ENCODE measurements at regions not wholly inside any gene's neighbourhood (a gene's known extent, or its start where the extent isn't known, plus 50 kb on each side); places are given as distances from the start of the nearest gene placed in this dataset.

GRCh38 chr4:183763990-183764754 lies 105.1 kb downstream of the TRAPPC11 start:
- no peak for DNase-seq

GRCh38 chr4:183765251-183765911 lies 106.3 kb downstream of the TRAPPC11 start:
- no peak for DNase-seq

- DNase-seq = no peak
These were observed 107.0 kb downstream of the TRAPPC11 start for GRCh38 chr4:183766140-183766539.

GRCh38 chr4:183770906-183771305 lies 111.8 kb downstream of the TRAPPC11 start:
- DNase-seq = no peak

- no peak for DNase-seq
These were observed 113.3 kb downstream of the TRAPPC11 start for GRCh38 chr4:183772361-183772760.

- no peak for DNase-seq
These were observed 114.7 kb downstream of the TRAPPC11 start for GRCh38 chr4:183773790-183774189.

GRCh38 chr4:183783306-183783705 lies 121.8 kb upstream of the STOX2 start:
- DNase-seq = no peak

GRCh38 chr4:183783991-183784553 lies 121.0 kb upstream of the STOX2 start:
- DNase-seq = no peak

- DNase-seq = no peak
These were observed 116.7 kb upstream of the STOX2 start for GRCh38 chr4:183788308-183788905.

- DNase-seq = no peak
These were observed 115.5 kb upstream of the STOX2 start for GRCh38 chr4:183789657-183790056.

- no peak for DNase-seq
These were observed 114.4 kb upstream of the STOX2 start for GRCh38 chr4:183790661-183791060.

- DNase-seq = no peak
These were observed 108.1 kb upstream of the STOX2 start for GRCh38 chr4:183797011-183797444.

GRCh38 chr4:183797445-183798300 lies 107.4 kb upstream of the STOX2 start:
- DNase-seq = peak; percentile 8

- DNase-seq = no peak
These were observed 106.5 kb upstream of the STOX2 start for GRCh38 chr4:183798301-183799253.

- DNase-seq = no peak
These were observed 103.5 kb upstream of the STOX2 start for GRCh38 chr4:183801457-183802165.

GRCh38 chr4:183806341-183806740 lies 98.8 kb upstream of the STOX2 start:
- DNase-seq = no peak

GRCh38 chr4:183807420-183808096 lies 97.5 kb upstream of the STOX2 start:
- no peak for DNase-seq

GRCh38 chr4:183808097-183808456 lies 97.0 kb upstream of the STOX2 start:
- no peak for DNase-seq

GRCh38 chr4:183812567-183812966 lies 92.5 kb upstream of the STOX2 start:
- DNase-seq = no peak

- no peak for DNase-seq
These were observed 90.6 kb upstream of the STOX2 start for GRCh38 chr4:183814461-183814860.
